ENCODE measurements at regions not wholly inside any gene's neighbourhood (a gene's known extent, or its start where the extent isn't known, plus 50 kb on each side); places are given as distances from the start of the nearest gene placed in this dataset.

- no peak overlapping the region for H3K27ac ChIP-seq
- H3K4me3 ChIP-seq = no peak overlapping the region
- no peak for TF ChIP-seq CTCF (IDR thresholded peaks at IDR 0.05)
- DNase-seq (ENCODE audit: low spot score) = no peak
Observed at GRCh38 chr21:36564647-36565046, 84.7 kb upstream of the CLDN14 start.

DNA sequence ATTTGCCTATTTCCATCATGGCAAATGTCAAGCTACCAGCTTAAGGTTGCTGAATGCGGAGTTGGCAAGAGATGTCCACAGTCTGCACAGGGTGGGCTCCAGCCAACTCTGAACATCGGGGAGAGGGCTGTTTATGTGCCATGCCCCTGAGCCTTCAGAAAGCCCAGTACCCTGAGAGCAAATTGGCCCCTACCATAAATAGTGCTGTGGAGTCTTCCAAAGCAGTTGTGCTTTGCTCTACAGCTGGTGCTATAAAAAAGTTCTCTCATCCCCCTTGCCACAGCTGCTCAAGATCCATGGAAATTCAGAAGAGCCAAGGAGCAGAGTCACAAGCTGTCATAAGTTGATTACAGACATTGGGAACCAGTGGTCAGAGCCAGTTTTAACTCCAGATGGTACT is 85.6 kb upstream of the CLDN14 start:
- H3K4me3 ChIP-seq = no peak overlapping the region
- H3K27ac ChIP-seq = no peak overlapping the region
- no peak for DNase-seq (ENCODE audit: low spot score)
- no peak for TF ChIP-seq CTCF (IDR thresholded peaks at IDR 0.05)

GRCh38 chr21:36566644-36567043 is 86.7 kb upstream of the CLDN14 start:
- Histone ChIP-seq H3K4me3 (no peak overlapping the region), H3K27ac (no peak overlapping the region)
- TF ChIP-seq CTCF (IDR thresholded peaks at IDR 0.05) = no peak
- no peak for DNase-seq (ENCODE audit: low spot score)

DNA sequence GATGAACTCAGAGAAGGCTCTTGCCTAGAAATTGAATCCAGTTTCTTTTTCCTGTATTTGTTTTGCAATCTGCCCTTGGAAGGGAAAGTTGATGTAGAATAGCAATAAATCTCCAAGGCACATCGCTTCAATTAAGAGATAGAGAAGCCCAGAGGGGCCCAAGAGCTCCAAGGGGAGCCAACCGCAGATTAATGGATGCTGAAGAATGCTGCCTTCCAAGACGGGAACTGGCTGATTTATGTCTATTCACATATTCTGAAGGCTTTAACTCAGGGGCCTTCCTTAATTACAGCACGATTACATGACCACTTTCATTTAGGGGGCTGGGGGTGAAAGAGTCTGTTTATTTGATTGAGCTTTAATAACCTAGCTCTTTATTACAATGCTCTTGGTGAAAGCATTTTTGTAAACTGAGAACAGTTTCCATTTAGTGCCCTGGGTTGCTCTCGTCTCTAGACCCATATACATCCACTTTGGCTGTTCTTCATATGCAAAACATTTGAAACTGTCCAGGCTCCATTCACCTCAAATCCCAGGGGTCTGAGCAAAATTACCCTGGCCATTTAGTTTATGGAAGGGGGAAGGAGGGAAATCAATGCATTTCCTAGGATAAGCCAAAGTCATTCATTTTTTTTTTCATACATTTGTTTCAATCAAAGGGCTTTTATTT is 87.4 kb upstream of the CLDN14 start:
- Histone ChIP-seq H3K4me3 (no peak overlapping the region), H3K27ac (no peak overlapping the region)
- no peak for DNase-seq (ENCODE audit: low spot score)
- no peak for TF ChIP-seq CTCF (IDR thresholded peaks at IDR 0.05)

GRCh38 chr21:36569511-36569910 is 89.6 kb upstream of the CLDN14 start:
- TF ChIP-seq CTCF (IDR thresholded peaks at IDR 0.05) = no peak
- no peak for DNase-seq (ENCODE audit: low spot score)
- H3K27ac ChIP-seq = no peak overlapping the region
- no peak overlapping the region for H3K4me3 ChIP-seq

GRCh38 chr21:36571556-36571955 is 91.6 kb upstream of the CLDN14 start:
- DNase-seq (ENCODE audit: low spot score) = no peak
- Histone ChIP-seq H3K27ac (no peak overlapping the region), H3K4me3 (no peak overlapping the region)
- TF ChIP-seq CTCF (IDR thresholded peaks at IDR 0.05) = no peak

DNA sequence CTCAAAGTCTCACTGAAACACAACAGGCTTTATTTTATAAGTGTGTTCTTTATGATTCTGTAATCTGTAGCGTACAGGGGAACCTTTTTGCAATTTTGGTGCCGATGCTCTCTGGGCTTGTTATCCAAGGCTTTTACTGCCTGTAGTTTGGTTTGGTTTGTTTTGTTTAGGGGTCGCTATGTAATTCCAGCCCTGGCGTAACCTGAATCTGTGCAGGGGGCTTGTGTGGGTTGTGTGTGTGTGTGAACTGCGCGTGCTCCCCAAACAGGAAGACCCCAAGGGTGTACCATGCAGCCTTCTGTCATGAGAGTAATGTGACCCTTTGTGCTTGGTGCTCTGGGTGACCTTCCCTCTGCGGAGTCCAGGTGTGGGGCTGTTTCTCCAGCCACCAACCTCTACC is 92.1 kb upstream of the CLDN14 start:
- DNase-seq (ENCODE audit: low spot score) = no peak
- no peak overlapping the region for H3K27ac ChIP-seq
- no peak overlapping the region for H3K4me3 ChIP-seq
- no peak for TF ChIP-seq CTCF (IDR thresholded peaks at IDR 0.05)

Measured in coronary artery (tissue), 2 donors.